ENCODE measurements at regions not wholly inside any gene's neighbourhood (a gene's known extent, or its start where the extent isn't known, plus 50 kb on each side); places are given as distances from the start of the nearest gene placed in this dataset.

- CTCF ChIA-PET: no interaction called here
- Mint-ChIP-seq H3K36me3 (ENCODE audit: insufficient read depth, unreplicated experiment) (no peaks in the 10 kb centered on the region), H3K27ac (ENCODE audit: unreplicated experiment) (no peak overlapping the region), H3K27me3 (ENCODE audit: unreplicated experiment) (no peaks in the 10 kb centered on the region), H3K4me3 (ENCODE audit: low read depth, unreplicated experiment) (no peak overlapping the region), H3K9me3 (ENCODE audit: low read depth, unreplicated experiment) (no peaks in the 10 kb centered on the region), H3K4me1 (ENCODE audit: low read depth, unreplicated experiment) (no peaks in the 10 kb centered on the region)
- intact Hi-C loops (cut with micrococcal nuclease; ENCODE audit: unreplicated experiment): no loop called here
- TF ChIP-seq CTCF (IDR thresholded peaks at IDR 0.05; ENCODE audit: unreplicated experiment): no peak
- BruUV-seq (replicated peaks): no TSS peak
- no peak for DNase-seq
Observed at GRCh38 chr17:70603226-70603625, 433.9 kb downstream of the KCNJ2 start.

DNA sequence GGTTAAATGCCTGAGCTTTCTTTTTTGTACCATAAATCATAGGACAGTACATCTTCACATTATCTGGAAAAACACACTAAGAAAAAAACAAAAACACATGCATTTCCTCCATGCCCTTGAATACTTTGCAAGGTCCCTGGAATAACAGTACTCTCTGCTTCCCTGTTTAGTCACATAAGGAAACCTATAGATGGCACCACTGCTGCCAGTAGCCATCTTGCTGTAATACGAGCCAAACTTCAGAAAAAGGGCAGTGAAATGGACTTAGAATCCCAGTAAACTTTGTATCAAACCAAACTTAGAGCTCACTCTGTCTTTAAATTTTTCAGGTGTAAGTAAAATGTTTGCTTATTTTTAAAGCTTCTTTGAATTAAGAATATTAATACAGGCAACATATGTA, 435.5 kb downstream of the KCNJ2 start:
- CTCF ChIA-PET: no interaction called here
- H3K27me3 Mint-ChIP-seq (ENCODE audit: unreplicated experiment): no peaks in the 10 kb centered on the region
- no peaks in the 10 kb centered on the region for H3K36me3 Mint-ChIP-seq (ENCODE audit: insufficient read depth, unreplicated experiment)
- intact Hi-C loops (cut with micrococcal nuclease; ENCODE audit: unreplicated experiment): no loop called here
- BruUV-seq (replicated peaks): no TSS peak
- H3K4me3 Mint-ChIP-seq (ENCODE audit: low read depth, unreplicated experiment): no peak overlapping the region
- no peak for TF ChIP-seq CTCF (IDR thresholded peaks at IDR 0.05; ENCODE audit: unreplicated experiment)
- no peak overlapping the region for H3K27ac Mint-ChIP-seq (ENCODE audit: unreplicated experiment)
- H3K9me3 Mint-ChIP-seq (ENCODE audit: low read depth, unreplicated experiment): no peaks in the 10 kb centered on the region
- H3K4me1 Mint-ChIP-seq (ENCODE audit: low read depth, unreplicated experiment): no peaks in the 10 kb centered on the region
- no peak for DNase-seq

- Mint-ChIP-seq H3K4me1 (ENCODE audit: low read depth, unreplicated experiment) (no peaks in the 10 kb centered on the region), H3K27ac (ENCODE audit: unreplicated experiment) (no peak overlapping the region), H3K36me3 (ENCODE audit: insufficient read depth, unreplicated experiment) (no peaks in the 10 kb centered on the region), H3K9me3 (ENCODE audit: low read depth, unreplicated experiment) (no peaks in the 10 kb centered on the region), H3K27me3 (ENCODE audit: unreplicated experiment) (no peaks in the 10 kb centered on the region), H3K4me3 (ENCODE audit: low read depth, unreplicated experiment) (no peak overlapping the region)
- no peak for TF ChIP-seq CTCF (IDR thresholded peaks at IDR 0.05; ENCODE audit: unreplicated experiment)
- no peak for DNase-seq
- CTCF ChIA-PET: no interaction called here
- no TSS peak for BruUV-seq (replicated peaks)
- intact Hi-C loops (cut with micrococcal nuclease; ENCODE audit: unreplicated experiment): no loop called here
Observed at GRCh38 chr17:70606086-70606485, 436.8 kb downstream of the KCNJ2 start.

DNA sequence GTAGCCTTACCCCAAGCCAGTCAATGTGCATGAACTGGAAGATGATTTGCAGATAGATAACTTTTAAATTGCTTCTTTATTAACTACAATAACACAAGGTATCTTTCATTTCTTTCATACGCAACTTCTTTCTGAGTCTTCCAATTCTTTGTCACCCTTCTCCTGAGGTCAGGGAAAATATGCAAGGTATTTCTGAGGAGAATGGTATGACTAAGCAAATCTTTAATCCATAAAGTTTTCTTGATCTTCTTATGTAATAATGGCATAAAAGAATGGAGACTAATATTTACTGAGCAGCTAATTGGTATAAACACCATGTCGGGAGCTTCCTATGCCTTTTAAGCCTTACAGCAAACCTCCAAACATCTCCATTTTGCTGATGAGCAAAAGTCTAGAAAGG, 438.9 kb downstream of the KCNJ2 start:
- no peak for DNase-seq
- no TSS peak for BruUV-seq (replicated peaks)
- TF ChIP-seq CTCF (IDR thresholded peaks at IDR 0.05; ENCODE audit: unreplicated experiment): no peak
- Mint-ChIP-seq H3K4me3 (ENCODE audit: low read depth, unreplicated experiment) (no peak overlapping the region), H3K27me3 (ENCODE audit: unreplicated experiment) (no peaks in the 10 kb centered on the region), H3K4me1 (ENCODE audit: low read depth, unreplicated experiment) (no peaks in the 10 kb centered on the region), H3K9me3 (ENCODE audit: low read depth, unreplicated experiment) (no peaks in the 10 kb centered on the region), H3K27ac (ENCODE audit: unreplicated experiment) (no peak overlapping the region), H3K36me3 (ENCODE audit: insufficient read depth, unreplicated experiment) (no peaks in the 10 kb centered on the region)
- intact Hi-C loops (cut with micrococcal nuclease; ENCODE audit: unreplicated experiment): no loop called here
- CTCF ChIA-PET: no interaction called here

DNA sequence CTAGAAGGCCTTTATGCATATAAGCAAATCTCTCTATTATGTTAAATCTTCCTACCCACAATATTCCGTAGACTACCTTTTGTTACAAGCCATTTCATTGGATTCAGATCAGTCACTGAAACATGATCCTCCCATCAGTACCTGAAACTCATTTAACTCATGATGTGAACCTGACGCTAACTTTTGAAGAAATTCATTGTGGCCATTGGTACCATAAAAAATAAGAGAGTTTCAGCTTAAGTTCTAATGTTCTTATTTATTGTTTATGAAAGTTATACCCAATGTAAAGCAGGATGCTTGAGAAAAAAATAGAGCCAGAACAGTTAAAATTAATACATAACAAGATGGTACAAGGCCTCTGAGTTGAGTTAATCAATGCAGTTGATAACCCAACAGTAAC, 439.6 kb downstream of the KCNJ2 start:
- no TSS peak for BruUV-seq (replicated peaks)
- no peak overlapping the region for H3K27ac Mint-ChIP-seq (ENCODE audit: unreplicated experiment)
- intact Hi-C loops (cut with micrococcal nuclease; ENCODE audit: unreplicated experiment): no loop called here

More for the DNA sequence above, 439.6 kb downstream of the KCNJ2 start:
- CTCF ChIA-PET: no interaction called here
- H3K4me1 Mint-ChIP-seq (ENCODE audit: low read depth, unreplicated experiment): no peaks in the 10 kb centered on the region
- no peaks in the 10 kb centered on the region for H3K27me3 Mint-ChIP-seq (ENCODE audit: unreplicated experiment)
- no peak for DNase-seq
- no peak for TF ChIP-seq CTCF (IDR thresholded peaks at IDR 0.05; ENCODE audit: unreplicated experiment)
- no peak overlapping the region for H3K4me3 Mint-ChIP-seq (ENCODE audit: low read depth, unreplicated experiment)
- no peaks in the 10 kb centered on the region for H3K9me3 Mint-ChIP-seq (ENCODE audit: low read depth, unreplicated experiment)
- no peaks in the 10 kb centered on the region for H3K36me3 Mint-ChIP-seq (ENCODE audit: insufficient read depth, unreplicated experiment)
